ENCODE measurements at regions not wholly inside any gene's neighbourhood (a gene's known extent, or its start where the extent isn't known, plus 50 kb on each side); places are given as distances from the start of the nearest gene placed in this dataset.

- intact Hi-C loops (cut with micrococcal nuclease): no loop called here
- Histone ChIP-seq H3K9ac (ENCODE audit: low read length) (no peak overlapping the region), H4K20me1 (ENCODE audit: insufficient read depth) (no peaks in the 10 kb centered on the region), H3K9me3 (ENCODE audit: control insufficient read depth in 1 of 2, insufficient read depth in 1 of 2, low read depth in 1 of 2, low read length in 2 of 2) (no peaks in the 10 kb centered on the region), H3K27me3 (ENCODE audit: insufficient read depth, low read length) (peaks cover 30% of the 10 kb centered on the region), H3K27ac (ENCODE audit: low read depth, low read length) (no peak overlapping the region), H3K4me1 (ENCODE audit: control insufficient read depth in 1 of 2, insufficient read depth in 2 of 2, low read length in 2 of 2) (no peaks in the 10 kb centered on the region), H3K9me2 (ENCODE audit: insufficient read depth) (no peaks in the 10 kb centered on the region), H3K36me3 (ENCODE audit: control insufficient read depth in 1 of 2, insufficient read depth in 2 of 2, low read length in 2 of 2) (no peaks in the 10 kb centered on the region), H3K4me3 (replicated peaks in 1 of 2; ENCODE audit: low read depth in 1 of 2, low read length in 2 of 2) (no peak overlapping the region), H2AFZ (ENCODE audit: low read depth, low read length, poor library complexity, severe bottlenecking) (no peak overlapping the region), H3K79me2 (ENCODE audit: insufficient read depth, low read length) (no peaks in the 10 kb centered on the region), H3K4me2 (ENCODE audit: low read length) (no peak overlapping the region)
- ChIA-PET POLR2A (no interaction called here), RAD21 (ENCODE audit: low non-redundant PET in 1 of 2, low total read pairs in 2 of 2, uncharacterized antibody in 2 of 2, unreplicated experiment in 2 of 2) (no interaction called here), CTCF (no interaction called here)
- no peak for DNase-seq (ENCODE audit: low read depth, low spot score)
- BruUV-seq (replicated peaks): no TSS peak
- ATAC-seq: no peak
- no peak for TF ChIP-seq ZBTB33 (IDR thresholded peaks at IDR 0.05; ENCODE audit: extremely low read depth, insufficient replicate concordance, low read length)
- TF ChIP-seq EGR1 (IDR thresholded peaks at IDR 0.05; ENCODE audit: low read depth): no peak
- TF ChIP-seq POLR2A (IDR thresholded peaks at IDR 0.05; ENCODE audit: borderline replicate concordance, extremely low read depth, insufficient read depth, insufficient read length): no peak
- no peak for TF ChIP-seq JUND (IDR thresholded peaks at IDR 0.05)
- no peak for TF ChIP-seq MAX (IDR thresholded peaks at IDR 0.05)
- no peak for TF ChIP-seq ZFX (IDR thresholded peaks at IDR 0.05)
- TF ChIP-seq ATF3 (IDR thresholded peaks at IDR 0.05): no peak
- TF ChIP-seq REST (IDR thresholded peaks at IDR 0.05; ENCODE audit: low read depth): no peak
Observed at GRCh38 chr16:13833515-13833914, 86.4 kb upstream of the ERCC4 start.
